Activated T-cell treated with anti-CD3 and anti-CD28 coated beads, Interleukin-2, amount 50 U/mL, for 4 hours (primary cell): ENCODE measurements at regions not wholly inside any gene's neighbourhood (a gene's known extent, or its start where the extent isn't known, plus 50 kb on each side); places are given as distances from the start of the nearest gene placed in this dataset.

Source experiments
- ATAC-seq, 2 donors: fragments of 200-7000 bp; cut with Tn5 transposase; one replicate each; pipeline ENCODE4 v1.10.0; 2021
- DNase-seq: peaks from one replicate; pipeline ENCODE4 v3.0.0-alpha.2; 2020
- H3K27me3 Mint-ChIP-seq: one replicate; pipeline ENCODE4 v1.8.0; 2021; ENCODE audit warnings: low read depth, mixed read lengths
- H3K36me3 Mint-ChIP-seq: one replicate; pipeline ENCODE4 v1.8.0; 2022; ENCODE audit warnings: mixed read lengths; ENCODE audit not compliant: insufficient read depth
- H3K4me1 Mint-ChIP-seq: one replicate; pipeline ENCODE4 v1.8.0; 2021; ENCODE audit warnings: low read depth, mixed read lengths
- H3K4me3 Mint-ChIP-seq: one replicate; pipeline ENCODE4 v1.8.0; 2021; ENCODE audit warnings: mild to moderate bottlenecking, moderate library complexity, mixed read lengths
- H3K9me3 Mint-ChIP-seq: one replicate; pipeline ENCODE4 v1.8.0; 2021; ENCODE audit warnings: mixed read lengths

GRCh38 chr11:129266536-129266935 is 74.4 kb upstream of the ARHGAP32 start:
- Mint-ChIP-seq H3K9me3 (no peaks in the 10 kb centered on the region), H3K4me3 (no peak overlapping the region), H3K36me3 (no peaks in the 10 kb centered on the region), H3K4me1 (peaks cover 2% of the 10 kb centered on the region), H3K27me3 (peaks cover 2% of the 10 kb centered on the region)
- DNase-seq (no peak), ATAC-seq (no peak)

GRCh38 chr11:129265125-129265788 is 73.1 kb upstream of the ARHGAP32 start:
- peaks cover 2% of the 10 kb centered on the region for H3K27me3 Mint-ChIP-seq
- H3K36me3 Mint-ChIP-seq, result no peaks in the 10 kb centered on the region
- H3K4me1 Mint-ChIP-seq, result no peaks in the 10 kb centered on the region
- DNase-seq, result no peak
- H3K4me3 Mint-ChIP-seq, result no peak overlapping the region
- no peaks in the 10 kb centered on the region for H3K9me3 Mint-ChIP-seq
- ATAC-seq, result no peak

GRCh38 chr11:129264114-129264513 is 72.0 kb upstream of the ARHGAP32 start:
- Mint-ChIP-seq H3K4me1 (peaks cover 1% of the 10 kb centered on the region), H3K27me3 (peaks cover 2% of the 10 kb centered on the region), H3K4me3 (no peak overlapping the region), H3K9me3 (no peaks in the 10 kb centered on the region), H3K36me3 (no peaks in the 10 kb centered on the region)
- ATAC-seq (no peak), DNase-seq (no peak)

- DNase-seq (no peak), ATAC-seq (no peak)
- Mint-ChIP-seq H3K36me3 (no peaks in the 10 kb centered on the region), H3K27me3 (peaks cover 2% of the 10 kb centered on the region), H3K9me3 (no peaks in the 10 kb centered on the region), H3K4me1 (peaks cover 1% of the 10 kb centered on the region), H3K4me3 (no peak overlapping the region)
These were observed 68.6 kb upstream of the ARHGAP32 start for GRCh38 chr11:129260750-129261149.

GRCh38 chr11:129259931-129260348 is 67.8 kb upstream of the ARHGAP32 start:
- Mint-ChIP-seq H3K4me3 (no peak overlapping the region), H3K36me3 (no peaks in the 10 kb centered on the region), H3K9me3 (no peaks in the 10 kb centered on the region), H3K4me1 (peaks cover 1% of the 10 kb centered on the region), H3K27me3 (peaks cover 2% of the 10 kb centered on the region)
- DNase-seq, result no peak
- ATAC-seq, result no peak

- no peaks in the 10 kb centered on the region for H3K36me3 Mint-ChIP-seq
- H3K4me3 Mint-ChIP-seq, result no peak overlapping the region
- peaks cover 2% of the 10 kb centered on the region for H3K27me3 Mint-ChIP-seq
- H3K4me1 Mint-ChIP-seq, result peaks cover 1% of the 10 kb centered on the region
- DNase-seq (no peak), ATAC-seq (no peak)
- H3K9me3 Mint-ChIP-seq, result no peaks in the 10 kb centered on the region
These were observed 66.1 kb upstream of the ARHGAP32 start for GRCh38 chr11:129258205-129258604.

GRCh38 chr11:129257512-129257911 is 65.4 kb upstream of the ARHGAP32 start:
- peaks cover 1% of the 10 kb centered on the region for H3K4me1 Mint-ChIP-seq
- no peak overlapping the region for H3K4me3 Mint-ChIP-seq
- H3K27me3 Mint-ChIP-seq, result no peaks in the 10 kb centered on the region
- H3K36me3 Mint-ChIP-seq, result no peaks in the 10 kb centered on the region
- ATAC-seq, result no peak
- H3K9me3 Mint-ChIP-seq, result no peaks in the 10 kb centered on the region
- no peak for DNase-seq

GRCh38 chr11:129252621-129253020 is 60.5 kb upstream of the ARHGAP32 start:
- Mint-ChIP-seq H3K4me1 (peaks cover 4% of the 10 kb centered on the region), H3K36me3 (no peaks in the 10 kb centered on the region), H3K27me3 (no peaks in the 10 kb centered on the region), H3K4me3 (no peak overlapping the region), H3K9me3 (no peaks in the 10 kb centered on the region)
- ATAC-seq (no peak), DNase-seq (no peak)

GRCh38 chr11:129251067-129251466 is 58.9 kb upstream of the ARHGAP32 start:
- DNase-seq, result no peak
- no peaks in the 10 kb centered on the region for H3K9me3 Mint-ChIP-seq
- H3K27me3 Mint-ChIP-seq, result no peaks in the 10 kb centered on the region
- no peaks in the 10 kb centered on the region for H3K36me3 Mint-ChIP-seq
- H3K4me1 Mint-ChIP-seq, result peaks cover 17% of the 10 kb centered on the region
- no peak for ATAC-seq
- H3K4me3 Mint-ChIP-seq, result no peak overlapping the region

GRCh38 chr11:129249923-129250322 is 57.8 kb upstream of the ARHGAP32 start:
- Mint-ChIP-seq H3K4me3 (no peak overlapping the region), H3K9me3 (no peaks in the 10 kb centered on the region), H3K27me3 (no peaks in the 10 kb centered on the region), H3K4me1 (peaks cover 17% of the 10 kb centered on the region), H3K36me3 (no peaks in the 10 kb centered on the region)
- ATAC-seq (no peak), DNase-seq (no peak)

- H3K4me3 Mint-ChIP-seq, result no peak overlapping the region
- H3K36me3 Mint-ChIP-seq, result no peaks in the 10 kb centered on the region
- H3K27me3 Mint-ChIP-seq, result no peaks in the 10 kb centered on the region
- peaks cover 17% of the 10 kb centered on the region for H3K4me1 Mint-ChIP-seq
- H3K9me3 Mint-ChIP-seq, result no peaks in the 10 kb centered on the region
- ATAC-seq (no peak), DNase-seq (no peak)
These were observed 57.2 kb upstream of the ARHGAP32 start for GRCh38 chr11:129249351-129249750.

- no peaks in the 10 kb centered on the region for H3K9me3 Mint-ChIP-seq
- DNase-seq, result no peak
- no peaks in the 10 kb centered on the region for H3K36me3 Mint-ChIP-seq
- H3K4me1 Mint-ChIP-seq, result peaks cover 17% of the 10 kb centered on the region
- no peaks in the 10 kb centered on the region for H3K27me3 Mint-ChIP-seq
- H3K4me3 Mint-ChIP-seq, result no peak overlapping the region
- ATAC-seq, result no peak
These were observed 56.5 kb upstream of the ARHGAP32 start for GRCh38 chr11:129248618-129249017.

GRCh38 chr11:129247135-129247534 is 55.0 kb upstream of the ARHGAP32 start:
- ATAC-seq (peak in 1 of 2 donors; percentile 48), DNase-seq (no peak)
- H3K4me1 Mint-ChIP-seq, result peaks cover 17% of the 10 kb centered on the region
- H3K4me3 Mint-ChIP-seq, result no peak overlapping the region
- no peaks in the 10 kb centered on the region for H3K27me3 Mint-ChIP-seq
- H3K9me3 Mint-ChIP-seq, result no peaks in the 10 kb centered on the region
- no peaks in the 10 kb centered on the region for H3K36me3 Mint-ChIP-seq

GRCh38 chr11:129242855-129243254 is 50.7 kb upstream of the ARHGAP32 start:
- Mint-ChIP-seq H3K4me3 (no peak overlapping the region), H3K36me3 (no peaks in the 10 kb centered on the region), H3K4me1 (peaks cover 14% of the 10 kb centered on the region), H3K27me3 (no peaks in the 10 kb centered on the region), H3K9me3 (no peaks in the 10 kb centered on the region)
- no peak for DNase-seq
- no peak for ATAC-seq
